H9 (cell line): ENCODE measurements at regions not wholly inside any gene's neighbourhood (a gene's known extent, or its start where the extent isn't known, plus 50 kb on each side); places are given as distances from the start of the nearest gene placed in this dataset.

Experiments used
- DNase-seq: peaks from one replicate; pipeline ENCODE4 v3.0.0-alpha.2; 2017
- H2AFZ ChIP-seq: one replicate; pipeline ENCODE4 v1.6.1; 2013; ENCODE audit warnings: mild to moderate bottlenecking, low read length, control low read depth, moderate library complexity
- H2AK5ac ChIP-seq: 2 replicates; pipeline ENCODE4 v1.6.1; 2013; ENCODE audit warnings: low read length, control low read depth, mixed read lengths; ENCODE audit not compliant: insufficient read length
- H2BK120ac ChIP-seq: one replicate; pipeline ENCODE4 v1.6.1; 2013; ENCODE audit warnings: low read depth, mild to moderate bottlenecking, low read length, control low read depth, inconsistent platforms; ENCODE audit not compliant: poor library complexity, severe bottlenecking
- H2BK12ac ChIP-seq: 2 replicates; pipeline ENCODE4 v1.6.1; 2013; ENCODE audit warnings: low read length, control low read depth, mixed read lengths, low read depth; ENCODE audit not compliant: insufficient read length
- H2BK15ac ChIP-seq: 2 replicates; pipeline ENCODE4 v1.6.1; 2013; ENCODE audit warnings: low read depth, low read length, control low read depth
- H2BK20ac ChIP-seq: one replicate; pipeline ENCODE4 v1.6.1; 2013; ENCODE audit warnings: low read depth, mild to moderate bottlenecking, low read length, control low read depth, inconsistent platforms; ENCODE audit not compliant: poor library complexity, severe bottlenecking
- H2BK5ac ChIP-seq: 2 replicates; pipeline ENCODE4 v1.6.1; 2013; ENCODE audit warnings: low read length, control low read depth, mixed read lengths; ENCODE audit not compliant: insufficient read length
- H3K14ac ChIP-seq: 2 replicates; pipeline ENCODE4 v1.6.1; 2013; ENCODE audit warnings: low read length, control low read depth; ENCODE audit not compliant: insufficient read depth
- H3K18ac ChIP-seq: 2 replicates; pipeline ENCODE4 v1.6.1; 2013; ENCODE audit warnings: low read depth, mild to moderate bottlenecking, mixed read lengths, low read length, control low read depth; ENCODE audit not compliant: insufficient read length
- H3K23ac ChIP-seq: 2 replicates; pipeline ENCODE4 v1.6.1; 2013; ENCODE audit warnings: low read length, control low read depth, mixed read lengths, low read depth; ENCODE audit not compliant: insufficient read length
- H3K23me2 ChIP-seq: 2 replicates; pipeline ENCODE4 v1.6.1; 2013; ENCODE audit warnings: low read depth, mild to moderate bottlenecking, mixed read lengths, low read length, control low read depth; ENCODE audit not compliant: insufficient read length, poor library complexity, severe bottlenecking
- H3K27ac ChIP-seq: 2 replicates; pipeline ENCODE4 v1.5.1; 2013; ENCODE audit warnings: low read length, control low read depth, mixed read lengths, low read depth; ENCODE audit not compliant: insufficient read length
- H3K27me3 ChIP-seq: 2 replicates; pipeline ENCODE4 v1.6.1; 2013; ENCODE audit warnings: low read length, control low read depth, inconsistent platforms; ENCODE audit not compliant: insufficient read depth
- H3K4ac ChIP-seq: 2 replicates; pipeline ENCODE4 v1.6.1; 2013; ENCODE audit warnings: low read depth, mild to moderate bottlenecking, control low read depth, inconsistent platforms, low read length, moderate library complexity
- H3K4me1 ChIP-seq: 2 replicates; pipeline ENCODE4 v1.6.1; 2013; ENCODE audit warnings: low read length, control low read depth, inconsistent platforms; ENCODE audit not compliant: insufficient read depth
- H3K4me2 ChIP-seq: 2 replicates; pipeline ENCODE4 v1.6.1; 2013; ENCODE audit warnings: low read length, control low read depth, mixed read lengths; ENCODE audit not compliant: insufficient read length, insufficient read depth
- H3K56ac ChIP-seq: 2 replicates; pipeline ENCODE4 v1.6.1; 2013; ENCODE audit warnings: low read depth, mild to moderate bottlenecking, mixed read lengths, low read length, control low read depth; ENCODE audit not compliant: insufficient read length
- H3K79me1 ChIP-seq: 2 replicates; pipeline ENCODE4 v1.6.1; 2013; ENCODE audit warnings: low read depth, mild to moderate bottlenecking, moderate library complexity, low read length, control low read depth, inconsistent platforms; ENCODE audit not compliant: insufficient read depth, poor library complexity, severe bottlenecking
- H3K79me2 ChIP-seq: 2 replicates; pipeline ENCODE4 v1.6.1; 2013; ENCODE audit warnings: low read length, control low read depth, inconsistent platforms; ENCODE audit not compliant: insufficient read depth
- H3K9ac ChIP-seq: 2 replicates; pipeline ENCODE4 v1.6.1; 2013; ENCODE audit warnings: low read length, control low read depth, mixed read lengths; ENCODE audit not compliant: insufficient read length; ENCODE audit errors: extremely low read depth
- H3K9me3 ChIP-seq: one replicate; pipeline ENCODE4 v1.6.1; 2013; ENCODE audit warnings: low read depth, low read length, inconsistent platforms; ENCODE audit not compliant: control insufficient read depth
- H3T11ph ChIP-seq: one replicate; pipeline ENCODE4 v1.6.1; 2013; ENCODE audit warnings: mild to moderate bottlenecking, low read length, control low read depth, inconsistent platforms
- H4K20me1 ChIP-seq: one replicate; pipeline ENCODE4 v1.6.1; 2013; ENCODE audit not compliant: control insufficient read depth, insufficient read length, insufficient read depth
- H4K5ac ChIP-seq: 2 replicates; pipeline ENCODE4 v1.6.1; 2013; ENCODE audit warnings: low read depth, mild to moderate bottlenecking, mixed read lengths, low read length, control low read depth; ENCODE audit not compliant: insufficient read length
- H4K8ac ChIP-seq: replicated peaks from 2 replicates; pipeline ENCODE4 v1.6.1; 2013; ENCODE audit warnings: low read length, control low read depth, mixed read lengths, low read depth; ENCODE audit not compliant: insufficient read length
- H4K91ac ChIP-seq: 2 replicates; pipeline ENCODE4 v1.6.1; 2013; ENCODE audit warnings: low read depth, mild to moderate bottlenecking, moderate library complexity, mixed read lengths, low read length, control low read depth; ENCODE audit not compliant: insufficient read length
- H3K27ac Mint-ChIP-seq, 3 experiments: 2 replicates in 2 of 3; 3 replicates in 1 of 3; pipeline ENCODE4 v1.8.0; 2020 to 2021; ENCODE audit warnings: mixed read lengths in 3 of 3, mild to moderate bottlenecking in 1 of 3, moderate library complexity in 1 of 3
- H3K27me3 Mint-ChIP-seq: 2 replicates; pipeline ENCODE4 v1.8.0; 2021; ENCODE audit warnings: low read depth, mild to moderate bottlenecking, moderate library complexity, mixed read lengths
- H3K36me3 Mint-ChIP-seq, 3 experiments: 2 replicates in 2 of 3; 3 replicates in 1 of 3; pipeline ENCODE4 v1.8.0; 2020 to 2021; ENCODE audit warnings: low read depth in 3 of 3, mixed read lengths in 3 of 3; ENCODE audit not compliant: insufficient read depth in 1 of 3
- H3K4me1 Mint-ChIP-seq, 2 experiments: 2 replicates each; pipeline ENCODE4 v1.8.0; 2020; ENCODE audit warnings: mixed read lengths in 2 of 2
- H3K4me3 Mint-ChIP-seq, 2 experiments: 2 replicates in 1 of 2; 3 replicates in 1 of 2; pipeline ENCODE4 v1.8.0; 2020 to 2021; ENCODE audit warnings: mild to moderate bottlenecking in 2 of 2, mixed read lengths in 2 of 2, moderate library complexity in 1 of 2
- H3K9me3 Mint-ChIP-seq, 2 experiments: 2 replicates in 1 of 2; 3 replicates in 1 of 2; pipeline ENCODE4 v1.8.0; 2020; ENCODE audit warnings: mild to moderate bottlenecking in 2 of 2, mixed read lengths in 2 of 2, moderate library complexity in 1 of 2
- WGBS: extraction: QIAGEN DNeasy Blood & Tissue Kit; methylation state at CpG from one replicate; pipeline ENCODE4 v1.1.7; 2013; ENCODE audit warnings: missing lambda C conversion rate, low lambda C conversion rate, mixed read lengths; ENCODE audit not compliant: insufficient read length; ENCODE audit errors: extremely low coverage; 5-methylcytosine and 5-hydroxymethylcytosine counted together
- TF ChIP-seq, protein P1 (sequence below): fragments of 200-600 bp; sonication (generic); conservative IDR thresholded peaks from 3 replicates; pipeline ENCODE4 v1.8.0; 2021; ENCODE audit warnings: antibody characterized with exemption, mild to moderate bottlenecking

DNA sequence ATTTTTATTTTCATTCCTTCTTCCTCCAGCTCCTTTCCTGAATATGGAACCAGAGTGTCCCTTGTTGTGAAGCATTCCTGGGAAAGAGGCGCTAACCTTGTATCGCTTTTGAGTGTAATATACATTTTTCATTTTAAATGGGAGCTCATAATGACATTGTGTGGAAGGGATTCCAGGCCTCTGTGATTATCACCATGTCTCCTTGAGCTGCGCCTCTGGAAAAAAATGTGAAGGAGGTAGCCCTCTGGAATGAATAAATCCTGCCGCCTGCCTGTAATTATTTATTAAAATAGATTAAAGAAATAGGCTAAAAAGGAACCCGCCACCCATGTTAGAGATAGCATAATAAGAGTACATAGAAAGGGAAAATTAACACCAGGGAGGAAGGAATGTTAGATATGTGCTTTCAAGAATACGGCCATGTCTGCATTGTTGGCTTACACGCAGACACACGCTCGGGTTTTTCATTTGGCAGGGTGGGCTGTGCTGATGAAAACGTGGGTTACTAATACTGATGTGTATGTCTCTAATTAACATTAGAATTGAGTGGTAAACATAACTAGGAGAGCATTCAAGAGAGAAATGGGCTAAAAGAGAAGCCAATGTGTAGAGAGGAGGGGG is 138.5 kb downstream of the LINC00237 start:
- H2BK20ac ChIP-seq: no peak overlapping the region

More for the DNA sequence above, 138.5 kb downstream of the LINC00237 start:
- no peaks in the 10 kb centered on the region for H3K27me3 Mint-ChIP-seq
- peaks cover 5% of the 10 kb centered on the region; the same call in 1 of the 2 replicates for H3K4me1 ChIP-seq
- WGBS: no CpG with 5 or more reads among the region's 10 CpGs
- no peaks in the 10 kb centered on the region for H3K27me3 ChIP-seq
- no peak overlapping the region for H3K4me2 ChIP-seq
- no peaks in the 10 kb centered on the region for H4K20me1 ChIP-seq
- peak overlapping the region in 1 of 3 experiments; percentile 72; a peak in 2 of 7 replicates for H3K27ac Mint-ChIP-seq
- no peak overlapping the region for H3K27ac ChIP-seq
- no peaks in the 10 kb centered on the region for H3K36me3 Mint-ChIP-seq
- H2BK12ac ChIP-seq: no peak overlapping the region
- no peak overlapping the region for H3K23ac ChIP-seq
- no peak overlapping the region for H2AFZ ChIP-seq
- H3K9ac ChIP-seq: no peak overlapping the region
- no peak overlapping the region for H2BK5ac ChIP-seq
- no peak overlapping the region for H4K91ac ChIP-seq
- no peaks in the 10 kb centered on the region for H3K23me2 ChIP-seq
- peaks cover 27 to 32% of the 10 kb centered on the region in 2 experiments for H3K4me1 Mint-ChIP-seq
- no peak overlapping the region for H2BK15ac ChIP-seq
- H2BK120ac ChIP-seq: no peak overlapping the region
- no peak overlapping the region for H4K5ac ChIP-seq
- no peak overlapping the region for H4K8ac ChIP-seq
- TF ChIP-seq, protein P1, sequence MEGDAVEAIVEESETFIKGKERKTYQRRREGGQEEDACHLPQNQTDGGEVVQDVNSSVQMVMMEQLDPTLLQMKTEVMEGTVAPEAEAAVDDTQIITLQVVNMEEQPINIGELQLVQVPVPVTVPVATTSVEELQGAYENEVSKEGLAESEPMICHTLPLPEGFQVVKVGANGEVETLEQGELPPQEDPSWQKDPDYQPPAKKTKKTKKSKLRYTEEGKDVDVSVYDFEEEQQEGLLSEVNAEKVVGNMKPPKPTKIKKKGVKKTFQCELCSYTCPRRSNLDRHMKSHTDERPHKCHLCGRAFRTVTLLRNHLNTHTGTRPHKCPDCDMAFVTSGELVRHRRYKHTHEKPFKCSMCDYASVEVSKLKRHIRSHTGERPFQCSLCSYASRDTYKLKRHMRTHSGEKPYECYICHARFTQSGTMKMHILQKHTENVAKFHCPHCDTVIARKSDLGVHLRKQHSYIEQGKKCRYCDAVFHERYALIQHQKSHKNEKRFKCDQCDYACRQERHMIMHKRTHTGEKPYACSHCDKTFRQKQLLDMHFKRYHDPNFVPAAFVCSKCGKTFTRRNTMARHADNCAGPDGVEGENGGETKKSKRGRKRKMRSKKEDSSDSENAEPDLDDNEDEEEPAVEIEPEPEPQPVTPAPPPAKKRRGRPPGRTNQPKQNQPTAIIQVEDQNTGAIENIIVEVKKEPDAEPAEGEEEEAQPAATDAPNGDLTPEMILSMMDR: no peak
- no peak overlapping the region for H3K18ac ChIP-seq
- no peaks in the 10 kb centered on the region for H3K79me1 ChIP-seq
- no peak overlapping the region for H3K4ac ChIP-seq
- no peaks in the 10 kb centered on the region for H3K79me2 ChIP-seq
- no peak overlapping the region for H2AK5ac ChIP-seq
- DNase-seq: no peak
- no peak overlapping the region for H3T11ph ChIP-seq
- no peak overlapping the region for H3K4me3 Mint-ChIP-seq
- no peaks in the 10 kb centered on the region for H3K9me3 Mint-ChIP-seq
- no peak overlapping the region for H3K14ac ChIP-seq
- no peaks in the 10 kb centered on the region for H3K9me3 ChIP-seq
- no peak overlapping the region for H3K56ac ChIP-seq
